HL-60 (cell line): ENCODE measurements at regions not wholly inside any gene's neighbourhood (a gene's known extent, or its start where the extent isn't known, plus 50 kb on each side); places are given as distances from the start of the nearest gene placed in this dataset.

Experiments used
- CTCF ChIP-seq: IDR thresholded peaks from one replicate; pipeline ENCODE4 v1.5.1; 2011; ENCODE audit warnings: low read length, control low read depth, inconsistent platforms; ENCODE audit not compliant: insufficient read depth
- GABPA ChIP-seq: IDR thresholded peaks from 2 replicates; pipeline ENCODE4 v1.6.1; 2012; ENCODE audit warnings: low read depth
- POLR2AphosphoS5 ChIP-seq: IDR thresholded peaks from 2 replicates; pipeline ENCODE4 v1.6.1; 2012; ENCODE audit warnings: low read depth
- SPI1 ChIP-seq: IDR thresholded peaks from 2 replicates; pipeline ENCODE4 v1.6.1; 2012; ENCODE audit warnings: low read depth, mild to moderate bottlenecking, borderline replicate concordance
- TF ChIP-seq, protein P1 (sequence below): IDR thresholded peaks from 2 replicates; pipeline ENCODE4 v1.6.1; 2012; ENCODE audit warnings: low read depth; ENCODE audit not compliant: insufficient replicate concordance

DNA sequence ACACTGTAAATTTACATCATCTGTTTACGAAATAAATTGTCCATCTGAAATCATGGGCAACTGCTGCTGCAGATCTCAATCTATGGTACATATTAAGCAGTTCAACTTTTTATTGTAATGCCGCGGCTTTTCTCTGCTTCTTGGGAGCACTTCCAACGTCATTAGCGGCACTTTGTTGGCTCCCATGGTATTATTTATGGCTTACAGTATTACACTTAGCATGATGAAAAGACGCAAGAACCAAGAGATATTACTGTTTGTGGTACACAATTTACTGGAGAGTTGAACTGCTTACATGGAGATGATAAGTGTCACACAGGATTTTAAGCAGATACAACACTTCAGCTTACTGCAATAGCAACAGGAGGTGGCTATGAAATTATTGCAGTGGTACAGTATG lies 442.1 kb downstream of the PCDH20 start:
- TF ChIP-seq CTCF (no peak), GABPA (no peak), POLR2AphosphoS5 (no peak), SPI1 (no peak)
- TF ChIP-seq, protein P1, sequence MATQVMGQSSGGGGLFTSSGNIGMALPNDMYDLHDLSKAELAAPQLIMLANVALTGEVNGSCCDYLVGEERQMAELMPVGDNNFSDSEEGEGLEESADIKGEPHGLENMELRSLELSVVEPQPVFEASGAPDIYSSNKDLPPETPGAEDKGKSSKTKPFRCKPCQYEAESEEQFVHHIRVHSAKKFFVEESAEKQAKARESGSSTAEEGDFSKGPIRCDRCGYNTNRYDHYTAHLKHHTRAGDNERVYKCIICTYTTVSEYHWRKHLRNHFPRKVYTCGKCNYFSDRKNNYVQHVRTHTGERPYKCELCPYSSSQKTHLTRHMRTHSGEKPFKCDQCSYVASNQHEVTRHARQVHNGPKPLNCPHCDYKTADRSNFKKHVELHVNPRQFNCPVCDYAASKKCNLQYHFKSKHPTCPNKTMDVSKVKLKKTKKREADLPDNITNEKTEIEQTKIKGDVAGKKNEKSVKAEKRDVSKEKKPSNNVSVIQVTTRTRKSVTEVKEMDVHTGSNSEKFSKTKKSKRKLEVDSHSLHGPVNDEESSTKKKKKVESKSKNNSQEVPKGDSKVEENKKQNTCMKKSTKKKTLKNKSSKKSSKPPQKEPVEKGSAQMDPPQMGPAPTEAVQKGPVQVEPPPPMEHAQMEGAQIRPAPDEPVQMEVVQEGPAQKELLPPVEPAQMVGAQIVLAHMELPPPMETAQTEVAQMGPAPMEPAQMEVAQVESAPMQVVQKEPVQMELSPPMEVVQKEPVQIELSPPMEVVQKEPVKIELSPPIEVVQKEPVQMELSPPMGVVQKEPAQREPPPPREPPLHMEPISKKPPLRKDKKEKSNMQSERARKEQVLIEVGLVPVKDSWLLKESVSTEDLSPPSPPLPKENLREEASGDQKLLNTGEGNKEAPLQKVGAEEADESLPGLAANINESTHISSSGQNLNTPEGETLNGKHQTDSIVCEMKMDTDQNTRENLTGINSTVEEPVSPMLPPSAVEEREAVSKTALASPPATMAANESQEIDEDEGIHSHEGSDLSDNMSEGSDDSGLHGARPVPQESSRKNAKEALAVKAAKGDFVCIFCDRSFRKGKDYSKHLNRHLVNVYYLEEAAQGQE: no peak
